ENCODE measurements at regions not wholly inside any gene's neighbourhood (a gene's known extent, or its start where the extent isn't known, plus 50 kb on each side); places are given as distances from the start of the nearest gene placed in this dataset.

DNA sequence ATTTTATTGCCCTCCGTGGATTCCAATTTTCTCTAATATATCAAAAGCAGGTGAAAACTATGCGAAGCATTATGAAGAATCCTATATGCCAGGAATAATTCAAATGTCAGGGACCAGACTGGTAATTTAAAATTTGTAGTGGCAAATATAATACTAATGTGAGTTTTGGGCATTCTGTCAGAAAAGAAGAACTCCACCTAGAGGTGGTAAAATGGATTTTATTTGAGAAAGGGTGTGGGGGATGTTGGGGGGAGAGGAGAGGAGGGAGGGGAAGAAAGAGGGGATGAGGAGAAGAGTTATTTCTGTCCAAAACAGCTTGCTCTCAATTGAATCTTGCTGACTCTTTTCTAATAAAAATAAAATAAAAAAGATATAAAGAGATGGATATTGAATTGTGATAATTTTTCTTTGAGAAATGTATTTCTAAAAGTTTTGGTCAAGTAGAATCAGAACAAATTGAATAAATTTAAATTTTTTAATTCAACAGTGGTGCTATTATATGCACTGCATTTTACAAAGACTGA, 929.3 kb upstream of the SLITRK5 start:
- in situ Hi-C loops (cut with MboI; ENCODE audit: low sequenced_read_pairs) = no loop called here
- no peak overlapping the region for H3K4me3 ChIP-seq
- H3K27me3 ChIP-seq (ENCODE audit: low read depth) = no peaks in the 10 kb centered on the region
- H3K36me3 ChIP-seq (replicated peaks) = no peaks in the 10 kb centered on the region
- DNase-seq (ENCODE audit: low spot score in 2 of 2) = no peak
- no peaks in the 10 kb centered on the region for H3K9me3 ChIP-seq
- no peaks in the 10 kb centered on the region for H3K4me1 ChIP-seq

DNA sequence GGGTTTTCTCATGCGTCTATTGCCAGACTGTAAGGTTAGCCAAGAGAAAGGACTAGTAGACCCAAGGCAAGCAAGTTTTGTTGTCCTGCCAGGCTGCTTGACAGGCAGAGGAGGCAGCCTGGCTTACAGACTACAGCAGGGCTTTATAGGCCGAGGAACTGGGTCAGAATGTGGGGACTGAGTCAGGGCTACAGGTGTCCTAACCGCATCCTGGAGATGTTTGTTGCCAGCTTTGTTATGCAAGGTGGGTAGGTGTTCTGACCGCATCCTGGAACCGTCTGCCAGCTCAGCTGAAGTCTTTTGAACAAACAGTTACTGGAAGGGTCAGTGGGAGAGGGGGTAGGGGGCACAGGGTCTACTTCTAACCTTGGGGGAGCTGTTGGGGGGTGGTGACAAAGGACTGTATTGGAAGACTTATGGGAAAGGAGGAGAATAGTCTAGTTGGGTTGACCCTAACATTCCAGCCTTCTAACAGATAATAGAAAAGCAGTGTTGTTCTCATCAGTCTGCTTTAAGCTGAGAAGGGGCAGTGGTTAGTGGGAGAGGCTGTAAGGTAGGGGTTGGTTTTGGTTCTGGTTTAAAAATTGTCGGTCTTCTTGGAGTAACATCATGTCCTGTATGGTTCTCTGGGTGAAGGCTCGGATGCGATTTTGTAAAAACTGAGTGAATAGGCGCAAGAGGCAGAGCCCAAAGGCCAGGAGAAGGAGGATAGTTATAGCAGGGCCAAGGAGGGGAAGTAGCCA, 913.8 kb upstream of the SLITRK5 start:
- Histone ChIP-seq H3K4me1 (no peaks in the 10 kb centered on the region), H3K9me3 (no peaks in the 10 kb centered on the region), H3K36me3 (replicated peaks) (no peaks in the 10 kb centered on the region), H3K4me3 (no peak overlapping the region), H3K27me3 (ENCODE audit: low read depth) (no peaks in the 10 kb centered on the region)
- in situ Hi-C loops (cut with MboI; ENCODE audit: low sequenced_read_pairs) = no loop called here
- no peak for DNase-seq (ENCODE audit: low spot score in 2 of 2)

DNA sequence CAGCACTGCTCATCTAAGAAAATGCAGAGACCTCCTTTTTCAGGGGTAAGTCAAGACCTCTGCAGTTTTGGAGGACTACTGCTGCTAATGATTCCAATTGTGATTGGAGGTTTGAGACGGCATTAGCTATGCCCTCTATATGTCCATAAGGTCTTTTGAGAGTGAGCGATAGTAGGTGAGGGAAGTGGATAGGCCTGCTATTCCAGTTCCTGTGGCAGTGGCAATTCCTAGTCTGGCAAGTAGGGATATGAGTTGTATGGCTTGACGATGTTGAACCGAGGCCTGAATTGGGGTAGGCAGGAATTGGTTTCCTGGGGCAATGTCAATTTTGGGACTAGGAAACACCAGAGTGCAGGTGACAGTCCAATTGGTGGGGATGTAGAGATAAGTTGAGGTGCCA, 913.1 kb upstream of the SLITRK5 start:
- Histone ChIP-seq H3K4me3 (no peak overlapping the region), H3K27me3 (ENCODE audit: low read depth) (no peaks in the 10 kb centered on the region), H3K36me3 (replicated peaks) (no peaks in the 10 kb centered on the region), H3K9me3 (no peaks in the 10 kb centered on the region), H3K4me1 (no peaks in the 10 kb centered on the region)
- DNase-seq (ENCODE audit: low spot score in 2 of 2) = no peak
- in situ Hi-C loops (cut with MboI; ENCODE audit: low sequenced_read_pairs) = no loop called here

DNA sequence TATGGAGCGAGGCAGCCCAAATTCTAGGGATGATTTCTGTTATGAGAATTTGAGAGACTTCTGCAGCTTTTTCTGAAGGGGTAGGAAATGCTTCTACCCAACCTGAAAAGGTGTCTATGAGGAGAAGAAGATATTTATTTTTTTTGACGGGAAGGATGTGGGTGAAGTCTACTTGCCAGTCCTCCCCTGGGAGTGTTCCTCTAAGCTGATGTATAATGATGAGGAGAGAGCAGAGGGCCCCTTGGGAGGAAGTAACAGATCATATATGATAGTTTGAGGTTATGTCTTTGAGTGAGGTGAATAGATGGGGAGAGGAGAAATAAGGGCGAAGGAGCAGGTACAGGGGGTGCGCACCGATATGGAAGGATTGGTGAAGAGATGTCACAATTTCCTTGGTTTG, 910.6 kb upstream of the SLITRK5 start:
- H3K9me3 ChIP-seq = no peaks in the 10 kb centered on the region
- H3K27me3 ChIP-seq (ENCODE audit: low read depth) = no peaks in the 10 kb centered on the region
- no peak for DNase-seq (ENCODE audit: low spot score in 2 of 2)
- H3K4me1 ChIP-seq = no peaks in the 10 kb centered on the region
- H3K36me3 ChIP-seq (replicated peaks) = no peaks in the 10 kb centered on the region
- no peak overlapping the region for H3K4me3 ChIP-seq
- in situ Hi-C loops (cut with MboI; ENCODE audit: low sequenced_read_pairs) = no loop called here

DNA sequence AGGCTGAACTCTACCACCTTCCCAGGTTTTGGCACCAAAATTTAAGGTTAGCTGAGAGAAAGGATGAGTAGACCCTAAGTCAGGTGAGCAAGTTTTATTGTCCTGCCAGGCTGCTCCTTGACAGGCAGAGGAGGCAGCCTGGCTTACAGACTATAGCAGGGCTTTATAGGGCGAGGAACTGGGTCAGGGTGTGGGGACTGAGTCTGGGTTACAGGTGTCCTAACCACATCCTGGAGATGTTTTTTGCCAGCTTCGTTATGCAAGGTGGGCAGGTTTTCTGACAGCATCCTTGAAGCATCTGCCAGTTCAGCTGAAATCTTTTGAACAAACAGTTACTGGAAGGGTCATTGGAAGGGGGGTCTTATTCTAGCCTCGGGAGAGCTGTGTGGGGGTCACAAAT, 905.7 kb upstream of the SLITRK5 start:
- DNase-seq (ENCODE audit: low spot score in 2 of 2) = no peak
- Histone ChIP-seq H3K4me3 (no peak overlapping the region), H3K9me3 (no peaks in the 10 kb centered on the region), H3K36me3 (replicated peaks) (no peaks in the 10 kb centered on the region), H3K4me1 (no peaks in the 10 kb centered on the region), H3K27me3 (ENCODE audit: low read depth) (no peaks in the 10 kb centered on the region)
- in situ Hi-C loops (cut with MboI; ENCODE audit: low sequenced_read_pairs) = no loop called here

DNA sequence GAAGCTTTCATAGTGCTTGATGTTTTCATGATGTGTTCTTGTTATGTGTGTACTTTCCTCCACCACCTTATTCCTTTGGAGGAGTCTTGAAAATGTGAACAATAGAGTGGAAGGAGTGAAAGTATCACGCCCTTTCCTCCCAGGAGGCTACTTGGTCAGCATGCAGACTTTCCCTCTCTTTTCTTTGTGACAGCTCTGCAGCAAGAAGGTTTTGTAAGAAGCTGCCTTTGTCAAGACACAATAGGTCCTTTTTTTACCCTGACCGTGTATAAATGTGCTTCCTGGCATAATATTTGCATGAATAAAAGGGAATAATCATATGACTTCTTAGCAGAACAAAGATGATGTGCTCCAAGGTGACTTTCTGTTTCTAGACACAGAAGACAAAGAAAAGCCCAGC, 882.6 kb upstream of the SLITRK5 start:
- DNase-seq (ENCODE audit: low spot score in 2 of 2) = peak in 1 of 2 experiments; percentile 49
- H3K4me1 ChIP-seq = no peaks in the 10 kb centered on the region
- H3K27me3 ChIP-seq (ENCODE audit: low read depth) = no peaks in the 10 kb centered on the region
- in situ Hi-C loops (cut with MboI; ENCODE audit: low sequenced_read_pairs) = no loop called here
- H3K9me3 ChIP-seq = peaks cover 2% of the 10 kb centered on the region; the same call in 1 of the 2 replicates
- no peaks in the 10 kb centered on the region for H3K36me3 ChIP-seq (replicated peaks)
- H3K4me3 ChIP-seq = no peak overlapping the region

DNA sequence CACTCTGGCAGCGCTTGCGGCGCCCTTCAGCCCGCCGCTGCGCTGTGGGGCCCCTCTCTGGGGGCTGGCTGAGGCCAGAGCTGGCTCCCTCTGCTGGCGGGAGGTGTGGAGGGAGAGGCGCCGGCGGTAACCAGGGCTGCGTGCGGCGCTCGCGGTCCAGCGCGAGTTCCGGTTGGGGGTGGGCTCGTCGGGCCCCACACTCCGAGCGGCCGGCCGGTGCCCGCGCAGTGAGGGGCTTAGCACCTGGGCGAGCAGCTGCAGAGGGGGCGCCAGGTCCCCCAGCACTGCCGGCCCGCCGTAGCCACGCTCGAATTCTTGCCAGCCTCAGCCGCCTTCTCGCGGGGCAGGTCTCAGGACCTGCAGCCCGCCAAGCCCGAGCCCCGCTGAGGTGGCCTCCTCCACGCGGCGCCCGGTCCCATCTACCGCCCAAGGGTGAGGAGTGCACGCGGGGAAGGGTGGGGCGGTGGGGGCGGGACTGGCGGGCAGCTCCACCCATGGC, 879.0 kb upstream of the SLITRK5 start:
- DNase-seq (ENCODE audit: low spot score in 2 of 2) = no peak
- H3K4me3 ChIP-seq = no peak overlapping the region
- in situ Hi-C loops (cut with MboI; ENCODE audit: low sequenced_read_pairs) = no loop called here
- no peaks in the 10 kb centered on the region for H3K4me1 ChIP-seq
- H3K27me3 ChIP-seq (ENCODE audit: low read depth) = no peaks in the 10 kb centered on the region
- H3K9me3 ChIP-seq = peaks cover 2% of the 10 kb centered on the region; the same call in 1 of the 2 replicates
- H3K36me3 ChIP-seq (replicated peaks) = no peaks in the 10 kb centered on the region

DNA sequence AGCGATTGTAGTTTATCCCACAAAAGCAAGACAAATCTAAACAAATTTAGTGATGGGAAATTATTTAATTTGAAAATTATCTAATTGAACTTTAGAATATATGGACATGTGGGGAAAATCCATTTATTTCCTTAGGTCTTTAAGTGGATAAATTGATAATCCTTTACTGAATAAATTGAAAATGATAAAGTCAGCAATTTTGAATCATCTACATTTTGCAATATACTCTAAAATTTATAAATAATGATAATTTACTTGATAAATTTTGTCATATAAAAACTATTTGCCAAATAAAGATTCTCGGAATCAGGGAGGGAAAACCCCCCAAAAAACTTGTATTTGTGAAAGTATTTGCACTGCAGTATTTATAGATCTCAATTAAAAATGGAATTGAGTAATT, 875.3 kb upstream of the SLITRK5 start:
- in situ Hi-C loops (cut with MboI; ENCODE audit: low sequenced_read_pairs) = no loop called here
- no peaks in the 10 kb centered on the region for H3K4me1 ChIP-seq
- no peaks in the 10 kb centered on the region for H3K27me3 ChIP-seq (ENCODE audit: low read depth)
- H3K9me3 ChIP-seq = no peaks in the 10 kb centered on the region
- no peak for DNase-seq (ENCODE audit: low spot score in 2 of 2)
- H3K36me3 ChIP-seq (replicated peaks) = no peaks in the 10 kb centered on the region
- no peak overlapping the region for H3K4me3 ChIP-seq

DNA sequence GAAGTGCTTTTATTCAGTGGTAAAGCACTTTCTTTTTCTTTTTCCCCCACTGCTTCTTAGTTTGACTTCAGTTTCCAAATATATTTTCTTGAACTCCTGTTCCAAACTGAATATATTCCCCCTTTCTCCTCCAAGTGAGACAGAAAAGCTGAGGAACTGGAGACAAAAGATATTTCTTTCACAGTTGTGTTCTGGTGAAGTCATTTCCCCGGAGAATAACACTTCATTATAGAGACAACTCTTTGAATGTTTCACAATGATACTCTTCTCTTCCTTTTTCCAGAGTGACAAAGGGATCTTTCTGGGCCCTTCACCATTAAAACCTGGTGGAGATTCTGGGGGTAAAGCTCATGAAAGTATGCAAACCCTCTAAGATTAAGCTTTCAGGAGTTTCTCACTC, 860.8 kb upstream of the SLITRK5 start:
- no peak for DNase-seq (ENCODE audit: low spot score in 2 of 2)
- H3K9me3 ChIP-seq = no peaks in the 10 kb centered on the region
- in situ Hi-C loops (cut with MboI; ENCODE audit: low sequenced_read_pairs) = no loop called here
- no peak overlapping the region for H3K4me3 ChIP-seq
- H3K4me1 ChIP-seq = no peaks in the 10 kb centered on the region
- H3K27me3 ChIP-seq (ENCODE audit: low read depth) = no peaks in the 10 kb centered on the region
- H3K36me3 ChIP-seq (replicated peaks) = no peaks in the 10 kb centered on the region

DNA sequence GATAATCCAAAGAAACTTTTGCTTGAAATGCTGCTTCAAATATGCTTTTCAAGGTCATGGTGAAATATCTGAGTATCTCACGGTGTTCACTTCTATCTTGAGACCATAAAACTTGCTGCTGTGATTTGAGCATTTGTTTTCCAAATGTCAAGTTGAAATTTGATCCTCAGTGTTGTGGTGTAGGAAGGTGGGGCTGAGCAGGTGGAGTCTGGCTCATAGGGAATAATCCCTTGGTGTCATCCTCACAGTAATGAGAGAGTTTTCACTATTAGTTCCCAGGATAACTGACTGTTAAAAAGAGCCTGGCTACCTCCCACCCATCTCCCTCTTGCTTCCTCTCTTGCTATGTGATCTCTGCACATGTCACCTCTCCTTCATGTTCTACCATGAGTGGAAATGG, 858.0 kb upstream of the SLITRK5 start:
- in situ Hi-C loops (cut with MboI; ENCODE audit: low sequenced_read_pairs) = no loop called here
- DNase-seq (ENCODE audit: low spot score in 2 of 2) = no peak
- no peaks in the 10 kb centered on the region for H3K4me1 ChIP-seq

DNA sequence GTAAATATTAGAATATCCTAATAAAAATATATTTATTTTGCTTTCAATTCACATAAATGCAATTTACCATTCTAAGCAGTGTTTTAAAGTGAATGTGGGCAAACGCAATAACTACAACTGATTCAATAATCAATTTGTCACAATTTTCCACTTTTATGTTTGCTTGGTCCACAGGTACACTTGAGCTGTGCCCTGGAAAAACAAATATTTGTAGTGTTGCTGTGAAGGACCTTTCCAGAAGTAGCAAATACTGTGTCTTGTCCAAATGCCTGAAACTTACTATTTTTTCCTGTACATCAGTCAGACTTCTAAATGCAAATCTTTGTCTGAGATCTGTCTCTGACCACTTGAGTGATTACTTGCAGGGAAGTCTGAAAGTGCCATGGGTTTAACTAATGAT, 845.8 kb upstream of the SLITRK5 start:
- Histone ChIP-seq H3K4me1 (no peaks in the 10 kb centered on the region), H3K36me3 (replicated peaks) (no peaks in the 10 kb centered on the region), H3K9me3 (no peaks in the 10 kb centered on the region), H3K27me3 (ENCODE audit: low read depth) (no peaks in the 10 kb centered on the region), H3K4me3 (no peak overlapping the region)
- no peak for DNase-seq (ENCODE audit: low spot score in 2 of 2)
- in situ Hi-C loops (cut with MboI; ENCODE audit: low sequenced_read_pairs) = no loop called here

More for the DNA sequence above, 858.0 kb upstream of the SLITRK5 start:
- Histone ChIP-seq H3K9me3 (no peaks in the 10 kb centered on the region), H3K36me3 (replicated peaks) (no peaks in the 10 kb centered on the region), H3K4me3 (no peak overlapping the region), H3K27me3 (ENCODE audit: low read depth) (no peaks in the 10 kb centered on the region)

DNA sequence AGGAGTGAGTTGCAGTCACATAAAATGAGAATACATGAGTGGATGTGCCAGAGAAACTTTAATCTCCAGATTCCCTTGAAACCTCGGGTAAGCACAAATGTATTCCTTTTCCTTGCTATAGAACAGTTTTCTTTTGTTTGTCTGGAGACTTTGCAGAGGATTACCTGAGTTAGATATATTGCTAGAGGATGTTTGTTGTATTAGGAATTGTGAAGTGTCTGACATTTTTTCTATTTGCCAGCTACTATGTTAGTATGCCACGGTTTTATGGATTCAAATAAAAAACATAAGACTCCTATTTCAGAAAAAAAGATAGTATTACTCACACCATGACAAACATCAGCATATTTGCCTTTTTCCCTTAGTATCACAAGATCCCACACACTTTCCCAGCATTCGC, 844.9 kb upstream of the SLITRK5 start:
- Histone ChIP-seq H3K4me1 (no peaks in the 10 kb centered on the region), H3K4me3 (no peak overlapping the region), H3K27me3 (ENCODE audit: low read depth) (no peaks in the 10 kb centered on the region), H3K36me3 (replicated peaks) (no peaks in the 10 kb centered on the region), H3K9me3 (no peaks in the 10 kb centered on the region)
- no peak for DNase-seq (ENCODE audit: low spot score in 2 of 2)
- in situ Hi-C loops (cut with MboI; ENCODE audit: low sequenced_read_pairs) = no loop called here

DNA sequence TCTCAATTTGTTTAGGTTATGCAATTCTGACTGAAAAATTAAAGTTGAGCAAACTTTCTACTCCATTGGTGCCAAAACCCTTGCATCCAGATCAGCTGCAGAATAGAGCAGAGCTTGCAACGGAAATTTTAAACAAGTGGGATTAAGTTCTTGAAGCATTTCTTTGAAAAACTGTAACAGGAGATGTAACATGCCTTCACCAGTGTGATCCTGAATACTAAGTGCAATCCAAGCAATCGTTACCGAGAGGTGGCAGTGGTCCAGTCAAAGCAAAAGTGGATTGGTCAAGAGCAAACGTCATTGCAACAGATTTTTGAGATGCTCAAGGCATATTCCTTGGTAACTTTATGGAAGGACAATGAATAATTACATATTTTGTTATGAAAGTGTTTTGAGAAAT, 841.1 kb upstream of the SLITRK5 start:
- Histone ChIP-seq H3K36me3 (replicated peaks) (no peaks in the 10 kb centered on the region), H3K4me3 (no peak overlapping the region), H3K4me1 (no peaks in the 10 kb centered on the region), H3K27me3 (ENCODE audit: low read depth) (no peaks in the 10 kb centered on the region), H3K9me3 (no peaks in the 10 kb centered on the region)
- DNase-seq (ENCODE audit: low spot score in 2 of 2) = no peak
- in situ Hi-C loops (cut with MboI; ENCODE audit: low sequenced_read_pairs) = no loop called here

DNA sequence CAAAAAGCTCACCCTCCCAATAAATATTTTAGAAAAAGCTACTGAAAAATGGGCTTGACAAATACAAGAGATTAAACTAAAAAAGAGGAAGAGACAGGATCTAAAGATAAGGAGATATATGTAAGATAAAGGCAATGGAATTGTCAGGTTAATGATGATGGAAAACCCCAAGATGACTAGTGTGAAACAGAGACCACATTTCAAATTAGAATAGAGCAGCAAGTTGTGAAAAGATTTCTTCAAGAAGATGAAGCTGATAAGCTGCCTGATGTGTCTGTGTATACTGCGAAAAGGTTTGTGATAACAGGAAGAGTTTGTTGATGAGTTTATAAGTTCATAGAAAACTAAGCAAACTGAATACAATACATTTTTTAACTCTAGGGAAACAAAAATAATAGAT, 840.1 kb upstream of the SLITRK5 start:
- H3K4me1 ChIP-seq = no peaks in the 10 kb centered on the region
- H3K4me3 ChIP-seq = no peak overlapping the region
- DNase-seq (ENCODE audit: low spot score in 2 of 2) = no peak
- H3K27me3 ChIP-seq (ENCODE audit: low read depth) = no peaks in the 10 kb centered on the region
- no peaks in the 10 kb centered on the region for H3K36me3 ChIP-seq (replicated peaks)
- in situ Hi-C loops (cut with MboI; ENCODE audit: low sequenced_read_pairs) = no loop called here
- H3K9me3 ChIP-seq = no peaks in the 10 kb centered on the region

All from HAP-1 (cell line).